Hippocampal formation (tissue), 2 donors: ENCODE measurements at regions not wholly inside any gene's neighbourhood (a gene's known extent, or its start where the extent isn't known, plus 50 kb on each side); places are given as distances from the start of the nearest gene placed in this dataset.

Experiments
- DNase-seq, 2 donors: peaks; one replicate each; lab custom pipeline; 2025; lab: John Stamatoyannopoulos, UW

- no peak for DNase-seq
Observed at GRCh38 chr6:117078624-117079023, 186.7 kb upstream of the VGLL2 start.

GRCh38 chr6:117079951-117080350 is 185.4 kb upstream of the VGLL2 start:
- DNase-seq: no peak

- DNase-seq: no peak
Observed at GRCh38 chr6:117089604-117090003, 175.8 kb upstream of the VGLL2 start.

GRCh38 chr6:117110146-117110545 is 155.2 kb upstream of the VGLL2 start:
- no peak for DNase-seq

GRCh38 chr6:117110737-117111136 is 154.6 kb upstream of the VGLL2 start:
- DNase-seq: no peak

- no peak for DNase-seq
Observed at GRCh38 chr6:117117652-117118051, 147.7 kb upstream of the VGLL2 start.

GRCh38 chr6:117118490-117118889 is 146.9 kb upstream of the VGLL2 start:
- no peak for DNase-seq

GRCh38 chr6:117126213-117126612 is 139.1 kb upstream of the VGLL2 start:
- no peak for DNase-seq

- DNase-seq: no peak
Observed at GRCh38 chr6:117128052-117128451, 137.3 kb upstream of the VGLL2 start.

GRCh38 chr6:117130125-117130524 is 135.2 kb upstream of the VGLL2 start:
- DNase-seq: no peak

- no peak for DNase-seq
Observed at GRCh38 chr6:117136702-117137101, 128.7 kb upstream of the VGLL2 start.

GRCh38 chr6:117137711-117138110 is 127.6 kb upstream of the VGLL2 start:
- DNase-seq: no peak

- DNase-seq: no peak
Observed at GRCh38 chr6:117138425-117138824, 126.9 kb upstream of the VGLL2 start.

GRCh38 chr6:117138920-117139319 is 126.4 kb upstream of the VGLL2 start:
- DNase-seq: peak in 1 of 2 donors; percentile 0

- DNase-seq: no peak
Observed at GRCh38 chr6:117142142-117142541, 123.2 kb upstream of the VGLL2 start.

GRCh38 chr6:117142995-117143394 is 122.4 kb upstream of the VGLL2 start:
- DNase-seq: no peak

- DNase-seq: no peak
Observed at GRCh38 chr6:117143647-117144046, 121.7 kb upstream of the VGLL2 start.

- no peak for DNase-seq
Observed at GRCh38 chr6:117145940-117146339, 119.4 kb upstream of the VGLL2 start.

- no peak for DNase-seq
Observed at GRCh38 chr6:117149324-117149723, 116.0 kb upstream of the VGLL2 start.

GRCh38 chr6:117156741-117157140 is 108.6 kb upstream of the VGLL2 start:
- no peak for DNase-seq

GRCh38 chr6:117157448-117157847 is 107.9 kb upstream of the VGLL2 start:
- no peak for DNase-seq

GRCh38 chr6:117165911-117166499 is 99.4 kb upstream of the VGLL2 start:
- DNase-seq: no peak

- DNase-seq: no peak
Observed at GRCh38 chr6:117167520-117168271, 97.7 kb upstream of the VGLL2 start.
